Loucy (cell line): ENCODE measurements at regions not wholly inside any gene's neighbourhood (a gene's known extent, or its start where the extent isn't known, plus 50 kb on each side); places are given as distances from the start of the nearest gene placed in this dataset.

Experiments used
- H2AFZ ChIP-seq: fragments of 200-600 bp; sonication (generic); 2 replicates; pipeline ENCODE4 v1.6.0; 2016; ENCODE audit warnings: antibody characterized with exemption, mild to moderate bottlenecking, low read length, moderate library complexity
- H3F3A ChIP-seq: fragments of 200-600 bp; 2 replicates; pipeline ENCODE4 v1.6.0; 2016; ENCODE audit warnings: antibody characterized with exemption, low read depth, mild to moderate bottlenecking
- H3K27me3 ChIP-seq: fragments of 200-600 bp; sonication (generic); 2 replicates; pipeline ENCODE4 v1.6.1; 2014; ENCODE audit warnings: low read length, mild to moderate bottlenecking; ENCODE audit not compliant: insufficient read depth, poor library complexity, severe bottlenecking
- H3K36me3 ChIP-seq: fragments of 200-600 bp; sonication (generic); 2 replicates; pipeline ENCODE4 v1.6.1; 2016; ENCODE audit warnings: low read length; ENCODE audit not compliant: insufficient read depth
- H3K4me1 ChIP-seq: fragments of 200-600 bp; sonication (generic); 2 replicates; pipeline ENCODE4 v1.5.1; 2014; ENCODE audit warnings: low read length, mild to moderate bottlenecking; ENCODE audit not compliant: insufficient read depth, poor library complexity, severe bottlenecking
- H3K4me2 ChIP-seq: fragments of 200-600 bp; sonication (generic); 2 replicates; pipeline ENCODE4 v1.6.0; 2014; ENCODE audit warnings: antibody characterized with exemption, low read length, low read depth, mild to moderate bottlenecking; ENCODE audit not compliant: poor library complexity, severe bottlenecking
- H3K4me3 ChIP-seq: fragments of 200-600 bp; sonication (generic); 2 replicates; pipeline ENCODE4 v1.5.1; 2014; ENCODE audit warnings: low read length, mild to moderate bottlenecking, mixed read lengths; ENCODE audit not compliant: poor library complexity, severe bottlenecking
- H3K79me2 ChIP-seq: fragments of 200-600 bp; sonication (generic); 2 replicates; pipeline ENCODE4 v1.6.1; 2014; ENCODE audit warnings: low read length; ENCODE audit not compliant: insufficient read depth
- H3K9ac ChIP-seq: fragments of 200-600 bp; sonication (generic); 2 replicates; pipeline ENCODE4 v1.6.0; 2014; ENCODE audit warnings: mild to moderate bottlenecking, low read depth, low read length, moderate library complexity; ENCODE audit not compliant: poor library complexity, severe bottlenecking
- H3K9me2 ChIP-seq: fragments of 200-600 bp; sonication (generic); replicated peaks from 2 replicates; pipeline ENCODE4 v1.6.1; 2016; ENCODE audit warnings: low read depth, low read length, mixed read lengths
- H3K9me3 ChIP-seq: fragments of 200-600 bp; sonication (generic); 2 replicates; pipeline ENCODE4 v1.6.1; 2014; ENCODE audit warnings: mild to moderate bottlenecking, antibody characterized with exemption, low read length, low read depth; ENCODE audit not compliant: insufficient read depth
- H4K20me1 ChIP-seq: fragments of 200-600 bp; sonication (generic); 2 replicates; pipeline ENCODE4 v1.6.0; 2014; ENCODE audit warnings: antibody characterized with exemption, low read length, mild to moderate bottlenecking; ENCODE audit not compliant: insufficient read depth, poor library complexity, severe bottlenecking
- EZH2phosphoT487 ChIP-seq: fragments of 200-600 bp; IDR thresholded peaks from 2 replicates; pipeline ENCODE4 v1.6.1; 2018; ENCODE audit warnings: antibody characterized with exemption, mild to moderate bottlenecking, moderate library complexity, borderline replicate concordance
- TF ChIP-seq, protein P1 (sequence below): fragments of 200-600 bp; sonication (generic); conservative IDR thresholded peaks from 2 replicates; pipeline ENCODE4 v1.5.1; 2014; ENCODE audit warnings: mild to moderate bottlenecking, antibody characterized with exemption, low read length

DNA sequence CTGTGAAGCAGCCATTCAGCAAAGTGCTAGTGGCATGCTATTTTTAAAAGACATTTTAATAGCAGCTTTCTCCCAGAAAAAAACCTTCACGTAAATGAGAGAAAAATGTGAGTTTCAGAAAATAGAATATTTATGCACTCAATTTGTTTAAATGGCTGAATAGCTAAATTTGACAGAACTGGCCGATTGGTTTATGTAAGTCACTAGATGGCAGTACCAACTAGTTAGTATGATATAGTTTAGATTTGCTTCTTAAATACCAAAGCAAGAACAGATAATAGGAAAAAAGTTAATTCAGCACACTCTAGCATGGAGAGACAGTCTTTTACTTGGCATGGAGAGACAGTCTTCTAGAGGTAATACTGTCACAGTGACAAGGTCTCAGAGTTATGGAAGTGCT, 250.1 kb downstream of the SNCA start:
- H3K9me2 ChIP-seq = no peaks in the 10 kb centered on the region
- no peak overlapping the region for H2AFZ ChIP-seq
- H4K20me1 ChIP-seq = no peaks in the 10 kb centered on the region
- no peaks in the 10 kb centered on the region for H3K36me3 ChIP-seq
- no peak overlapping the region for H3K4me2 ChIP-seq
- no peaks in the 10 kb centered on the region for H3K79me2 ChIP-seq
- TF ChIP-seq, protein P1, sequence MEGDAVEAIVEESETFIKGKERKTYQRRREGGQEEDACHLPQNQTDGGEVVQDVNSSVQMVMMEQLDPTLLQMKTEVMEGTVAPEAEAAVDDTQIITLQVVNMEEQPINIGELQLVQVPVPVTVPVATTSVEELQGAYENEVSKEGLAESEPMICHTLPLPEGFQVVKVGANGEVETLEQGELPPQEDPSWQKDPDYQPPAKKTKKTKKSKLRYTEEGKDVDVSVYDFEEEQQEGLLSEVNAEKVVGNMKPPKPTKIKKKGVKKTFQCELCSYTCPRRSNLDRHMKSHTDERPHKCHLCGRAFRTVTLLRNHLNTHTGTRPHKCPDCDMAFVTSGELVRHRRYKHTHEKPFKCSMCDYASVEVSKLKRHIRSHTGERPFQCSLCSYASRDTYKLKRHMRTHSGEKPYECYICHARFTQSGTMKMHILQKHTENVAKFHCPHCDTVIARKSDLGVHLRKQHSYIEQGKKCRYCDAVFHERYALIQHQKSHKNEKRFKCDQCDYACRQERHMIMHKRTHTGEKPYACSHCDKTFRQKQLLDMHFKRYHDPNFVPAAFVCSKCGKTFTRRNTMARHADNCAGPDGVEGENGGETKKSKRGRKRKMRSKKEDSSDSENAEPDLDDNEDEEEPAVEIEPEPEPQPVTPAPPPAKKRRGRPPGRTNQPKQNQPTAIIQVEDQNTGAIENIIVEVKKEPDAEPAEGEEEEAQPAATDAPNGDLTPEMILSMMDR = peak; percentile 63
- no peak for TF ChIP-seq EZH2phosphoT487
- no peak overlapping the region for H3K9ac ChIP-seq
- H3K9me3 ChIP-seq = no peaks in the 10 kb centered on the region
- no peaks in the 10 kb centered on the region for H3K4me1 ChIP-seq
- H3K27me3 ChIP-seq = no peaks in the 10 kb centered on the region
- no peaks in the 10 kb centered on the region for H3F3A ChIP-seq
- no peak overlapping the region for H3K4me3 ChIP-seq

GRCh38 chr4:89586318-89586717, 250.6 kb downstream of the SNCA start:
- Histone ChIP-seq H3K36me3 (no peaks in the 10 kb centered on the region), H3K27me3 (no peaks in the 10 kb centered on the region), H2AFZ (no peak overlapping the region), H3K4me1 (no peaks in the 10 kb centered on the region), H4K20me1 (no peaks in the 10 kb centered on the region), H3K4me2 (no peak overlapping the region), H3K79me2 (no peaks in the 10 kb centered on the region), H3K9ac (no peak overlapping the region), H3F3A (no peaks in the 10 kb centered on the region), H3K4me3 (no peak overlapping the region), H3K9me3 (no peaks in the 10 kb centered on the region), H3K9me2 (no peaks in the 10 kb centered on the region)
- TF ChIP-seq, protein P1 = no peak
- no peak for TF ChIP-seq EZH2phosphoT487

GRCh38 chr4:89582756-89583505, 254.0 kb downstream of the SNCA start:
- TF ChIP-seq, protein P1 = no peak
- no peak for TF ChIP-seq EZH2phosphoT487
- H3K9me2 ChIP-seq = no peaks in the 10 kb centered on the region
- no peaks in the 10 kb centered on the region for H3K79me2 ChIP-seq
- H3K27me3 ChIP-seq = no peaks in the 10 kb centered on the region
- no peak overlapping the region for H3K9ac ChIP-seq
- no peak overlapping the region for H2AFZ ChIP-seq
- no peaks in the 10 kb centered on the region for H3K4me1 ChIP-seq
- H3K9me3 ChIP-seq = no peaks in the 10 kb centered on the region
- no peaks in the 10 kb centered on the region for H3K36me3 ChIP-seq
- no peaks in the 10 kb centered on the region for H3F3A ChIP-seq
- H3K4me2 ChIP-seq = no peak overlapping the region
- no peaks in the 10 kb centered on the region for H4K20me1 ChIP-seq
- no peak overlapping the region for H3K4me3 ChIP-seq
